Astrocyte of the cerebellum (primary cell): ENCODE measurements at regions not wholly inside any gene's neighbourhood (a gene's known extent, or its start where the extent isn't known, plus 50 kb on each side); places are given as distances from the start of the nearest gene placed in this dataset.

ENCODE experiments used
- DNase-seq: peaks from one replicate; pipeline ENCODE4 v3.0.0-alpha.2; 2011; ENCODE audit warnings: low read depth
- H3K4me3 ChIP-seq: 2 replicates; pipeline ENCODE4 v1.5.1; 2011; ENCODE audit warnings: mild to moderate bottlenecking, low read depth, low read length, moderate library complexity
- CTCF ChIP-seq: IDR thresholded peaks from 2 replicates; pipeline ENCODE4 v1.5.1; 2012; ENCODE audit warnings: low read length, low read depth, moderate library complexity, mild to moderate bottlenecking; ENCODE audit errors: missing control alignments
- in situ Hi-C: cut with HindIII; loops from 2 replicates; pipeline ENCODE4 v1.10.0; 2017; ENCODE audit warnings: low sequenced_read_pairs

- no peak for TF ChIP-seq CTCF
- no peak for DNase-seq
- in situ Hi-C loops, result no loop called here
- H3K4me3 ChIP-seq, result no peak overlapping the region
Measured at GRCh38 chr18:9029131-9029530, 73.4 kb upstream of the NDUFV2 start.

- in situ Hi-C loops, result no loop called here
- H3K4me3 ChIP-seq, result no peak overlapping the region
- TF ChIP-seq CTCF, result no peak
- no peak for DNase-seq
Measured at GRCh38 chr18:9032519-9032918, 70.0 kb upstream of the NDUFV2 start.

- DNase-seq, result no peak
- no peak overlapping the region for H3K4me3 ChIP-seq
- TF ChIP-seq CTCF, result no peak
- in situ Hi-C loops, result no loop called here
Measured at GRCh38 chr18:9038277-9038871, 64.1 kb upstream of the NDUFV2 start.

- in situ Hi-C loops, result no loop called here
- TF ChIP-seq CTCF, result no peak
- H3K4me3 ChIP-seq, result no peak overlapping the region
- no peak for DNase-seq
Measured at GRCh38 chr18:9039441-9040071, 62.9 kb upstream of the NDUFV2 start.

GRCh38 chr18:9042766-9043481 lies 59.6 kb upstream of the NDUFV2 start:
- no peak for TF ChIP-seq CTCF
- no peak for DNase-seq
- in situ Hi-C loops, result no loop called here
- no peak overlapping the region for H3K4me3 ChIP-seq

GRCh38 chr18:9043581-9043980 lies 58.9 kb upstream of the NDUFV2 start:
- in situ Hi-C loops, result no loop called here
- no peak overlapping the region for H3K4me3 ChIP-seq
- TF ChIP-seq CTCF, result no peak
- no peak for DNase-seq
